Stomach (tissue), 8 donors: ENCODE measurements at regions not wholly inside any gene's neighbourhood (a gene's known extent, or its start where the extent isn't known, plus 50 kb on each side); places are given as distances from the start of the nearest gene placed in this dataset.

Experiments
- DNase-seq, 2 donors: peaks; one replicate each; pipeline versions ENCODE4 v3.0.0 to v3.0.0-alpha.2; 2013 to 2019
- H3K27ac ChIP-seq, 5 donors: fragments of 200-600 bp in 4 of 5; sonication (generic) in 4 of 5; one replicate each; pipeline ENCODE4 v1.5.1; 2013 to 2019; ENCODE audit warnings: mild to moderate bottlenecking in 1 of 5, moderate library complexity in 1 of 5
- H3K27me3 ChIP-seq, 3 donors: fragments of 200-600 bp; sonication (generic); one replicate each; pipeline ENCODE4 v1.5.1; 2017 to 2019; ENCODE audit warnings: mixed run types in 1 of 3
- H3K36me3 ChIP-seq, 4 donors: fragments of 200-600 bp; sonication (generic); 1 replicate in 3 of 4; 2 replicates in 1 of 4; pipeline ENCODE4 v1.5.1; 2016 to 2019
- H3K4me1 ChIP-seq, 4 donors: fragments of 200-600 bp; sonication (generic); one replicate each; pipeline ENCODE4 v1.5.1; 2016 to 2019
- H3K4me3 ChIP-seq, 4 donors: fragments of 200-600 bp; sonication (generic) in 3 of 4; one replicate each; pipeline ENCODE4 v1.5.1; 2016 to 2019; ENCODE audit warnings: mild to moderate bottlenecking in 1 of 4
- H3K9me3 ChIP-seq, 4 donors: fragments of 200-600 bp; sonication (generic); one replicate each; pipeline ENCODE4 v1.5.1; 2016 to 2019
- CTCF ChIP-seq, 7 experiments: fragments of 450-650 bp in 4 of 7; fragments of 200-600 bp in 3 of 7; sonication (generic) in 3 of 7; IDR thresholded peaks; one replicate each; pipeline ENCODE4 v1.5.1; 2016 to 2019; ENCODE audit warnings: antibody characterized with exemption in 7 of 7, control low read depth in 2 of 7, mild to moderate bottlenecking in 1 of 7
- EP300 ChIP-seq: sonication (generic); formaldehyde crosslinking; IDR thresholded peaks from one replicate; pipeline ENCODE4 v1.6.1; 2017; ENCODE audit warnings: antibody characterized with exemption
- POLR2A ChIP-seq, 4 donors: fragments of 450-650 bp; IDR thresholded peaks; one replicate each; pipeline ENCODE4 v1.6.1; 2016; ENCODE audit warnings: antibody characterized with exemption in 4 of 4, control low read depth in 2 of 4, mild to moderate bottlenecking in 1 of 4, moderate library complexity in 1 of 4
- POLR2AphosphoS5 ChIP-seq, 3 donors: sonication (generic); formaldehyde crosslinking; IDR thresholded peaks; one replicate each; pipeline ENCODE4 v1.6.1; 2016; ENCODE audit warnings: antibody characterized with exemption in 3 of 3
- WGBS, 5 donors: extraction: QIAGEN DNeasy Blood & Tissue Kit in 3 of 5; methylation state at CpG; one replicate each; pipeline versions ENCODE4 v1.1.5 to v1.1.7; 2013 to 2018; 5-methylcytosine and 5-hydroxymethylcytosine counted together
- intact Hi-C: fragments of 100-400 bp; cut with DNase I; formaldehyde crosslinking; loops from one replicate; pipeline ENCODE4 v1.15.1; 2023; ENCODE audit warnings: low total_unique reads
- donor health status: healthy with polysubstance abuse.
- donor health status: Bipolar disorder and iron deficiency.
- donor health status: healthy.

GRCh38 chr6:88368071-88368787 lies 202.1 kb upstream of the CNR1 start:
- no peak overlapping the region for H3K27ac ChIP-seq
- 67 to 82% (median 75%) methylated on average over 2 of the region's 2 CpGs for WGBS, 5 donors

GRCh38 chr6:88367248-88367647 lies 201.1 kb upstream of the CNR1 start:
- H3K27ac ChIP-seq = peak overlapping the region in 1 of 5 donors; percentile 26
- no peaks in the 10 kb centered on the region for H3K36me3 ChIP-seq
- no peak overlapping the region for H3K4me3 ChIP-seq
- WGBS, 5 donors = 3 to 24% (median 14%) methylated on average over 1 of the region's 1 CpG
- no peaks in the 10 kb centered on the region for H3K9me3 ChIP-seq
- H3K27me3 ChIP-seq = no peaks in the 10 kb centered on the region
- H3K4me1 ChIP-seq = no peaks in the 10 kb centered on the region
- intact Hi-C loops = no loop called here
- no peak for DNase-seq
- TF ChIP-seq POLR2AphosphoS5 (IDR thresholded peaks at IDR 0.05) (no peak), POLR2A (IDR thresholded peaks at IDR 0.05) (no peak), EP300 (no peak), CTCF (IDR thresholded peaks at IDR 0.05) (no peak)

More at GRCh38 chr6:88368071-88368787, 202.1 kb upstream of the CNR1 start:
- Histone ChIP-seq H3K9me3 (no peaks in the 10 kb centered on the region), H3K4me3 (no peak overlapping the region), H3K4me1 (no peaks in the 10 kb centered on the region), H3K27me3 (no peaks in the 10 kb centered on the region), H3K36me3 (no peaks in the 10 kb centered on the region)
- DNase-seq = no peak
- no peak for TF ChIP-seq POLR2A (IDR thresholded peaks at IDR 0.05)
- no peak for TF ChIP-seq CTCF (IDR thresholded peaks at IDR 0.05)
- TF ChIP-seq POLR2AphosphoS5 (IDR thresholded peaks at IDR 0.05) = no peak
- no peak for TF ChIP-seq EP300
- intact Hi-C loops = no loop called here

GRCh38 chr6:88366672-88367071 lies 200.5 kb upstream of the CNR1 start:
- Histone ChIP-seq H3K36me3 (no peaks in the 10 kb centered on the region), H3K4me3 (no peak overlapping the region), H3K9me3 (no peaks in the 10 kb centered on the region), H3K27me3 (no peaks in the 10 kb centered on the region), H3K4me1 (no peaks in the 10 kb centered on the region), H3K27ac (peak overlapping the region in 2 of 5 donors; percentile 9 to 30)
- WGBS, 5 donors = 66 to 75% (median 71%) methylated on average over 2 of the region's 2 CpGs
- no peak for TF ChIP-seq POLR2AphosphoS5 (IDR thresholded peaks at IDR 0.05)
- TF ChIP-seq CTCF (IDR thresholded peaks at IDR 0.05) = no peak
- no peak for TF ChIP-seq POLR2A (IDR thresholded peaks at IDR 0.05)
- no peak for TF ChIP-seq EP300
- intact Hi-C loops = no loop called here
- no peak for DNase-seq

- Histone ChIP-seq H3K27me3 (no peaks in the 10 kb centered on the region), H3K4me1 (no peaks in the 10 kb centered on the region), H3K27ac (peak overlapping the region in 2 of 5 donors; percentile 9 to 30), H3K4me3 (no peak overlapping the region), H3K36me3 (no peaks in the 10 kb centered on the region), H3K9me3 (no peaks in the 10 kb centered on the region)
- 63 to 86% (median 72%) methylated on average over 2 of the region's 2 CpGs for WGBS, 5 donors
- intact Hi-C loops = no loop called here
- no peak for TF ChIP-seq POLR2A (IDR thresholded peaks at IDR 0.05)
- no peak for TF ChIP-seq POLR2AphosphoS5 (IDR thresholded peaks at IDR 0.05)
- TF ChIP-seq CTCF (IDR thresholded peaks at IDR 0.05) = no peak
- no peak for TF ChIP-seq EP300
- no peak for DNase-seq
These were observed 199.5 kb upstream of the CNR1 start for GRCh38 chr6:88365656-88366055.
